Suprapubic skin (tissue), 4 donors: ENCODE measurements at regions not wholly inside any gene's neighbourhood (a gene's known extent, or its start where the extent isn't known, plus 50 kb on each side); places are given as distances from the start of the nearest gene placed in this dataset.

Source experiments
- DNase-seq, 2 donors: peaks; one replicate each; pipeline ENCODE4 v3.0.0-alpha.2; 2019; ENCODE audit warnings: low spot score in 2 of 2
- H3K27ac ChIP-seq: fragments of 200-600 bp; sonication (generic); one replicate; pipeline ENCODE4 v1.5.1; 2019
- H3K27me3 ChIP-seq: fragments of 200-600 bp; sonication (generic); one replicate; pipeline ENCODE4 v1.5.1; 2019
- H3K36me3 ChIP-seq: fragments of 200-600 bp; sonication (generic); one replicate; pipeline ENCODE4 v1.5.1; 2019
- H3K4me1 ChIP-seq: fragments of 200-600 bp; sonication (generic); one replicate; pipeline ENCODE4 v1.5.1; 2019
- H3K4me3 ChIP-seq: fragments of 200-600 bp; sonication (generic); one replicate; pipeline ENCODE4 v1.5.1; 2019; ENCODE audit warnings: mild to moderate bottlenecking
- H3K9me3 ChIP-seq: fragments of 200-600 bp; sonication (generic); one replicate; pipeline ENCODE4 v1.5.1; 2019
- CTCF ChIP-seq, 2 donors: fragments of 200-600 bp in 1 of 2; fragments of 450-650 bp in 1 of 2; sonication (generic) in 1 of 2; IDR thresholded peaks; one replicate each; pipeline ENCODE4 v1.5.1; 2016 to 2019; ENCODE audit warnings: antibody characterized with exemption in 2 of 2, mild to moderate bottlenecking in 1 of 2, moderate library complexity in 1 of 2
- EP300 ChIP-seq: sonication (generic); formaldehyde crosslinking; IDR thresholded peaks from one replicate; pipeline ENCODE4 v1.6.1; 2017; ENCODE audit warnings: antibody characterized with exemption
- POLR2A ChIP-seq, 2 donors: fragments of 450-650 bp; IDR thresholded peaks; one replicate each; pipeline ENCODE4 v1.6.1; 2017; ENCODE audit warnings: antibody characterized with exemption in 2 of 2, mild to moderate bottlenecking in 2 of 2, moderate library complexity in 2 of 2
- POLR2AphosphoS5 ChIP-seq, 3 donors: sonication (generic); formaldehyde crosslinking; IDR thresholded peaks; one replicate each; pipeline ENCODE4 v1.6.1; 2017; ENCODE audit warnings: antibody characterized with exemption in 3 of 3
- WGBS: methylation state at CpG from one replicate; pipeline ENCODE4 v1.1.5; 2018; 5-methylcytosine and 5-hydroxymethylcytosine counted together

GRCh38 chr1:4298361-4299083 is 355.9 kb upstream of the AJAP1 start:
- WGBS = 80% methylated on average over 12 of the region's 12 CpGs
- H3K27me3 ChIP-seq = peaks cover 10% of the 10 kb centered on the region
- H3K4me1 ChIP-seq = no peaks in the 10 kb centered on the region
- H3K27ac ChIP-seq = no peak overlapping the region
- H3K9me3 ChIP-seq = no peaks in the 10 kb centered on the region
- H3K36me3 ChIP-seq = no peaks in the 10 kb centered on the region
- TF ChIP-seq POLR2AphosphoS5 (IDR thresholded peaks at IDR 0.05) (no peak), EP300 (no peak), CTCF (IDR thresholded peaks at IDR 0.05) (no peak), POLR2A (IDR thresholded peaks at IDR 0.05) (no peak)
- H3K4me3 ChIP-seq = no peak overlapping the region
- peak in 1 of 2 donors; percentile 7 for DNase-seq

GRCh38 chr1:4301007-4301406 is 353.4 kb upstream of the AJAP1 start:
- TF ChIP-seq CTCF (IDR thresholded peaks at IDR 0.05) (no peak), EP300 (no peak), POLR2AphosphoS5 (IDR thresholded peaks at IDR 0.05) (no peak), POLR2A (IDR thresholded peaks at IDR 0.05) (no peak)
- Histone ChIP-seq H3K9me3 (no peaks in the 10 kb centered on the region), H3K4me1 (no peaks in the 10 kb centered on the region), H3K27ac (no peak overlapping the region), H3K27me3 (peaks cover 5% of the 10 kb centered on the region), H3K36me3 (no peaks in the 10 kb centered on the region), H3K4me3 (no peak overlapping the region)
- WGBS = 38% methylated on average over 7 of the region's 8 CpGs
- DNase-seq = no peak

- no peak overlapping the region for H3K4me3 ChIP-seq
- no peaks in the 10 kb centered on the region for H3K9me3 ChIP-seq
- H3K4me1 ChIP-seq = no peaks in the 10 kb centered on the region
- no peak for DNase-seq
- H3K36me3 ChIP-seq = no peaks in the 10 kb centered on the region
- no peak overlapping the region for H3K27ac ChIP-seq
- H3K27me3 ChIP-seq = peaks cover 5% of the 10 kb centered on the region
- TF ChIP-seq POLR2A (IDR thresholded peaks at IDR 0.05) (no peak), CTCF (IDR thresholded peaks at IDR 0.05) (no peak), EP300 (no peak), POLR2AphosphoS5 (IDR thresholded peaks at IDR 0.05) (no peak)
- WGBS = 61% methylated on average over 8 of the region's 9 CpGs
Observed at GRCh38 chr1:4303303-4303702, 351.1 kb upstream of the AJAP1 start.

- WGBS = 85% methylated on average over 6 of the region's 6 CpGs
- H3K4me1 ChIP-seq = no peaks in the 10 kb centered on the region
- H3K36me3 ChIP-seq = no peaks in the 10 kb centered on the region
- no peak overlapping the region for H3K27ac ChIP-seq
- DNase-seq = no peak
- peaks cover 13% of the 10 kb centered on the region for H3K27me3 ChIP-seq
- TF ChIP-seq POLR2A (IDR thresholded peaks at IDR 0.05) (no peak), EP300 (no peak), CTCF (IDR thresholded peaks at IDR 0.05) (no peak), POLR2AphosphoS5 (IDR thresholded peaks at IDR 0.05) (no peak)
- H3K9me3 ChIP-seq = no peaks in the 10 kb centered on the region
- H3K4me3 ChIP-seq = no peak overlapping the region
Observed at GRCh38 chr1:4305526-4306301, 348.7 kb upstream of the AJAP1 start.
